ENCODE measurements at regions not wholly inside any gene's neighbourhood (a gene's known extent, or its start where the extent isn't known, plus 50 kb on each side); places are given as distances from the start of the nearest gene placed in this dataset.

DNA sequence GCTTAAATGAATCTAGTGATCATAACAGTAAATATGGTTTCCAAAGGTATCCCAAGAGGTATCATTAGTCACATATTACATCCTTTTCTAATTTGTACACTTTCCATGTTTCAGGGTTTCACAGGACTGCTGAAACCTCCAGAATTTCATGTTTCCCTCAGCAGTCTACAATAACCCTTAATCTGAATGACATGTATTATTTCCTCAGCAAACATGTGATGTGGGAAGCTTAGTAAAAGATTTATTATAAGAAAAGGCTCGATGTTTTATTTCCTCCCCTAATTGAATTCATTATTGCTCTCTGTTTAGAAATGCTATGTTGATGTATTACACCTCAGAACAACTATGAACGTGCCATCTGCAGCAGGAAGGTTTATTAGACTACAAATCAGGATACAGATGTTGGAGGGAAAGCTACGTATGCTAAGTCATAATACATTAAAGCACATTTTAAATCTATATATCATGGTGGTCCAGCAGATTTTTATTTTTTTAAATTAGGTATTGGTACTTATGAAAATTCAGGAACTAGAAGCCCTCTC lies 52.5 kb upstream of the SKAP2 start:
- Histone ChIP-seq H3K79me2 (no peaks in the 10 kb centered on the region), H2AFZ (no peak overlapping the region), H3K27me3 (no peaks in the 10 kb centered on the region), H4K20me1 (ENCODE audit: insufficient read depth, poor library complexity, severe bottlenecking) (no peaks in the 10 kb centered on the region), H3K9me3 (ENCODE audit: low read depth) (no peaks in the 10 kb centered on the region), H3K27ac (no peak overlapping the region), H3K36me3 (replicated peaks; ENCODE audit: insufficient read depth, low read depth) (no peaks in the 10 kb centered on the region), H3K4me1 (ENCODE audit: insufficient read depth) (no peaks in the 10 kb centered on the region), H3K4me3 (no peak overlapping the region), H3K9me2 (replicated peaks; ENCODE audit: insufficient read depth) (no peaks in the 10 kb centered on the region), H3K4me2 (no peak overlapping the region)
- no peak for DNase-seq (ENCODE audit: low spot score)
- TF ChIP-seq EZH2 (IDR thresholded peaks at IDR 0.05; ENCODE audit: borderline replicate concordance): no peak
- WGBS (ENCODE audit: low lambda C conversion rate, missing lambda C conversion rate): 69% methylated on average over 3 of the region's 3 CpGs

DNA sequence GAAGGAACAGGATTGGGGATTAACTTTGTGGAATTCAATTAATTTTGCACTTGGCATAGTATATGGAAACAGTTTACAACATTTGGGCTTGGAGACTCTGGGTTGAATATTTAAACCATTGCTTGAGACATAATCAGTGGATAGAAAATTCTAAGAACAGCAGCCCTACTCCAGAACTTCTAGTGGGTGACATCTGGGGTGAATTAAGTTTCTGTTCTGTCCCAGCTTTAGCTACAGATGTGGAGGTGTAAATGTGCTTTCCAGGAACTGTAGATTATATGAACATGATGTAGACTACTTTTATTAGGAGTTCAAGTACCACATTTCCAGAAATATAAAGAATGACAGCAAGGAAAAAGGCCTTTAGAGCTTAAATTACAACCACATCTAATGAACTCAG lies 51.9 kb upstream of the SKAP2 start:
- no peak overlapping the region for H3K4me2 ChIP-seq
- no peaks in the 10 kb centered on the region for H3K9me3 ChIP-seq (ENCODE audit: low read depth)
- DNase-seq (ENCODE audit: low spot score): no peak
- no peaks in the 10 kb centered on the region for H3K36me3 ChIP-seq (replicated peaks; ENCODE audit: insufficient read depth, low read depth)
- no peaks in the 10 kb centered on the region for H3K4me1 ChIP-seq (ENCODE audit: insufficient read depth)
- TF ChIP-seq, protein P1, sequence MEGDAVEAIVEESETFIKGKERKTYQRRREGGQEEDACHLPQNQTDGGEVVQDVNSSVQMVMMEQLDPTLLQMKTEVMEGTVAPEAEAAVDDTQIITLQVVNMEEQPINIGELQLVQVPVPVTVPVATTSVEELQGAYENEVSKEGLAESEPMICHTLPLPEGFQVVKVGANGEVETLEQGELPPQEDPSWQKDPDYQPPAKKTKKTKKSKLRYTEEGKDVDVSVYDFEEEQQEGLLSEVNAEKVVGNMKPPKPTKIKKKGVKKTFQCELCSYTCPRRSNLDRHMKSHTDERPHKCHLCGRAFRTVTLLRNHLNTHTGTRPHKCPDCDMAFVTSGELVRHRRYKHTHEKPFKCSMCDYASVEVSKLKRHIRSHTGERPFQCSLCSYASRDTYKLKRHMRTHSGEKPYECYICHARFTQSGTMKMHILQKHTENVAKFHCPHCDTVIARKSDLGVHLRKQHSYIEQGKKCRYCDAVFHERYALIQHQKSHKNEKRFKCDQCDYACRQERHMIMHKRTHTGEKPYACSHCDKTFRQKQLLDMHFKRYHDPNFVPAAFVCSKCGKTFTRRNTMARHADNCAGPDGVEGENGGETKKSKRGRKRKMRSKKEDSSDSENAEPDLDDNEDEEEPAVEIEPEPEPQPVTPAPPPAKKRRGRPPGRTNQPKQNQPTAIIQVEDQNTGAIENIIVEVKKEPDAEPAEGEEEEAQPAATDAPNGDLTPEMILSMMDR (IDR thresholded peaks at IDR 0.05; ENCODE audit: poor library complexity): no peak
- TF ChIP-seq EZH2 (IDR thresholded peaks at IDR 0.05; ENCODE audit: borderline replicate concordance) (no peak), EZH2phosphoT487 (IDR thresholded peaks at IDR 0.05; ENCODE audit: low read depth, severe bottlenecking, unreplicated experiment) (no peak)
- no peaks in the 10 kb centered on the region for H3K79me2 ChIP-seq
- no peaks in the 10 kb centered on the region for H4K20me1 ChIP-seq (ENCODE audit: insufficient read depth, poor library complexity, severe bottlenecking)
- H3K9me2 ChIP-seq (replicated peaks; ENCODE audit: insufficient read depth): no peaks in the 10 kb centered on the region
- no peaks in the 10 kb centered on the region for H3K27me3 ChIP-seq
- no peak overlapping the region for H2AFZ ChIP-seq
- H3K27ac ChIP-seq: no peak overlapping the region
- H3K4me3 ChIP-seq: no peak overlapping the region

Data from hepatocyte (in vitro differentiated cells).